ENCODE measurements at regions not wholly inside any gene's neighbourhood (a gene's known extent, or its start where the extent isn't known, plus 50 kb on each side); places are given as distances from the start of the nearest gene placed in this dataset.
"Not testable (repeated sequence)": the region's sequence is repeated elsewhere in the genome, so short reads cannot be mapped to it uniquely, and the experiment has no call there.

DNA sequence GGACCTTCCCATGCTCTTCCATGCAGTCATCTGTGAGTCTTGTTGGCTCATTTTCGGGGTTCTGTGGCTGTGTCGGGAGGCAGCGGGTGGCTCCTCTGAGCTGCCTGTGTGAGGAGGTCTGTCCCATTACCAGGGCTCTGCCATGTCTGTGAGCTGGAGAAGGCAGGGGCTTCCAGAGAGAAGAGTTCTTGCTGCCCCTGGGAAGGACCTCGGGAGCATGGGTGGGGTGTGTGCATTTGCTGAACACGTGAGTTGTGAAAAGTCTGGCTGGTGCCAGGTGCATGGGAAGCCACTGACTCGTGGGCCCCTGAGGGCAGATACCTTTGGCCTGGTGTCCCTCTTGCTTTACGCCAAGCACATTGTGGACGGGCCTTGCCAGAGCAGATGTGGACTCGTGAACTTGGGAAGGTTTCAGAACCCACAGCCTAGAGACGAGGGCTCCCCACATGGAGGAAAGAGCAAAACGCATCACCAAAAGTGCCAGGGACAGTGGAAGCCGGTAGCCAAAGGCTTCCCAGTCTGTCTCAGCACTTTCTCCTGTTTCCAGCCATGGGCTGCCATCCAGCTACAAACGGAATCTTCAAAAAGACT, 1324.5 kb downstream of the BRD1 start:
- in situ Hi-C loops (cut with HindIII; ENCODE audit: low pct_unique_long_range_greater_than_20kb, low sequenced_read_pairs): no loop called here
- DNase-seq (ENCODE audit: low read depth, low spot score): no peak

- DNase-seq (ENCODE audit: low read depth, low spot score): no peak
- in situ Hi-C loops (cut with HindIII; ENCODE audit: low pct_unique_long_range_greater_than_20kb, low sequenced_read_pairs): no loop called here
These were observed 1326.4 kb downstream of the BRD1 start for GRCh38 chr22:48501231-48501750.

DNA sequence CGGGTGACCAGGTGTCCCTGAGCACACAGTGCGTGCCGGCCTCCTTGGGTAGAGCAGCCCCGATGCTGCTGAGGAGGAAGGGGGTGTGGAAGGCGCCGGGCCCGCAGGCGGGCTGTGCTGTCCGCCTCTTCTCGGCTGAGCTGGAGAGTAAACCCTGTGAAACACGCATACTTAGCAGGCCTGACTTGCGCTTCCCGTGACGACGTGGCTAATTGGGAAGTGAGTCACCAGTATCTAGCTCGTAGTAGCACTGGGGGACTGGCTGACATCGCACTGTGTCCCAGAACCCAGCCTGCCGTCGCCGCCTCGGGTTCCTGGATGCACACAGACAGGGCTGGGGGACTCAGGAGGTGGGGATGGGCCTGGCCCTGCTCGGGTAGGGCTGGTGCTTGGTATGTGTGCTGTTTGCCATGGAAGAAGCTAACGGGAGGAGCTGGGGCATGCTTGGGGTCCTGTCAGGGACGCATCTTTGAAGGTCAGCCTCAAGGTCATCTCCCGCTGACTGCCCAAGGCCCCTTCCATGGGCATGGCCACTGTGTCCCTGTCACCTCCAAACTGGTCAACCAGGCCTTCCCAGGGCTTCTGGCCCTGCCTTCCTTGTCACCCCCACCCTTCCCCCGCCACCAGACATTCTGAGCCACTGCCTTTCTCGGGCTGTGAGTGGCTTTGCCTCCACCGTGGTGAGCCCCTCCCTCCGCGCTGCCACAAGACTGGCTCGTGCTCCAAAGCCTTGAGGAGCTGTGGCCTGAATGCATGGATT, 1327.0 kb downstream of the BRD1 start:
- DNase-seq (ENCODE audit: low read depth, low spot score): no peak
- in situ Hi-C loops (cut with HindIII; ENCODE audit: low pct_unique_long_range_greater_than_20kb, low sequenced_read_pairs): no loop called here

DNA sequence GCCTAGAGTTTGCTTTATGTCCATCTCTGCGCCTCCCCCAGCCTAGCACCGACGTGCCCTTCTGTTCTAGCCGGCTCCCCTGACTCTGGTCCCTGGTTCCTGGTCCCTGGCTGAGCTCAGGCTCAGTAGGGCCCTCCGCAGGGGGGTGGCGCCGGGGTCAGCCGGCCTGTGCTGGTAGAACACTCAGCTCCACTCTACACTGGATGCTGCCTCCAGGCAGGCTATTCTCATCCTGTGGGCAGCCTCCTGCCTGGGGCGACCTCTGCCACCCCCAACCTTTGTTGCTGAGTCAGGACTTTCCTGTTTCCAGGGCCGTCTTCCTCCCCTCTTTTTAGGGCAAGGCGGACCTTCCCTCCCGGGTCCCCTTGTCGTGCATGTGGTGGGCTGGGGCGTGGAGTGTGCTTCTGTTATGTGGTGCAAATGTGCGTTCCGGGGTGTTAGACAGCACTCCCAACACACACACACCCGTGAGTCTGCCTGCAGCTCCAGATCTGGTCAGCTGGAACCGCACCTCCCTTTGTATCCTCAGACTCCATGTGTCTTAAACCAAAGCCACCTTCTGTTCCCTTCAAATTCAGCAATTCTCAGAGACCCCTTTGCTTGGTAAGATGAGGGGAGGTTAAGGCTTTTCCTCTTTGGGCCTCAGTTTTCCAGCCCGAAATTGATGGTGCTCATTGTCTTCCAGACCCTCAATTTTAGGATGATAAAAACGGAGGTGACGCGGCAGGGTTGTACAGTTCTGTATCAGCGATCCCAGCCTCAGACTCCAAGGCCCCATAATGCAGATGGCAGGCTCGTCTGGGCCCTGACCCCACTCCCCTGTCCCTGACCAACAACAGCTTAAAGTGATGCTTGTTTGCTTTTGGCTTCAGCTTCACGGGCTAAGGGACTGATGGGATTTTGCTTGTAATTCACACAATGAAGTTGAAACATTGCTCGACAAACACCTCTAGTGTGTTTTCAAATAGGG, 1327.9 kb downstream of the BRD1 start:
- in situ Hi-C loops (cut with HindIII; ENCODE audit: low pct_unique_long_range_greater_than_20kb, low sequenced_read_pairs): no loop called here
- DNase-seq (ENCODE audit: low read depth, low spot score): no peak

DNA sequence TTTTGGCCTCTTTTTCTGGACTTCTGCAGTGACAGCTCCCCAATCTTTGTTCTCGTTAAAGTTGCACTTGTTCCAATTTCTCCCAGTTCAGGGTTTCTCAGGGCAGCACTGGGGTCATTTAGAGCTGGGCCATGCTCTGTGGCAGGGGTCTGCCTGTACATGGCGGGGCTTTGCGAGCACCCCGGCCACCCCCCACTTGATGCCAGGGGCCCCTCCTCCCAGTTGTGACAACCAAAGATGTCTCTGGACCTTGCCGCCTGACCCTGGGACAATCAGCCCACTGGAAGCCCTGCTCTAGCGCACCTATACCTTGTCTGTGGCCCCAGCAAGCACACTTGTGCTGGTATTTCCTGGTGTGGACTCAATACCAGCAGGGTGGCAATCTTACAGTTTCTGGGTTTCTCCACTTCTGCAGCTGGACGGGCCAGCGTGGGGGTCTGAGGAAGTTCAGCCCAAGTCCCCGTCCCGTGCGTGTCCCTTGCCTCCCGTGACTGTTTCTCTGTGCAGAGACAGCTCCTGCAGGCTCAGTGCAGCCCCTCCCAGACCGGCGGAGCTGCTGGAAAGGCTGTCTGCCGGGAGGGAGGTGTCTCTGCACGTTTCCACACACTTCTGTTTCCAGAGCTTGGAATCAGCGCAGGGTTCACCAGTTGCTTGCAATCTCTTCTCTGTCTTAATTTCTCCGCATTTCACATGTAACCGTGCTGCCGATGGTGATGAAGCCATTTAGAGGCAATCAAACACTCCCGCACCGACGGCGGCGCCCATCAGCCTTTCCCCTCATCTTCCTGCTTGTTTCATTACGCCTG, 1328.9 kb downstream of the BRD1 start:
- in situ Hi-C loops (cut with HindIII; ENCODE audit: low pct_unique_long_range_greater_than_20kb, low sequenced_read_pairs): no loop called here
- DNase-seq (ENCODE audit: low read depth, low spot score): no peak

GRCh38 chr22:48497743-48498520, 1329.7 kb downstream of the BRD1 start:
- in situ Hi-C loops (cut with HindIII; ENCODE audit: low pct_unique_long_range_greater_than_20kb, low sequenced_read_pairs): not testable (repeated sequence)

DNA sequence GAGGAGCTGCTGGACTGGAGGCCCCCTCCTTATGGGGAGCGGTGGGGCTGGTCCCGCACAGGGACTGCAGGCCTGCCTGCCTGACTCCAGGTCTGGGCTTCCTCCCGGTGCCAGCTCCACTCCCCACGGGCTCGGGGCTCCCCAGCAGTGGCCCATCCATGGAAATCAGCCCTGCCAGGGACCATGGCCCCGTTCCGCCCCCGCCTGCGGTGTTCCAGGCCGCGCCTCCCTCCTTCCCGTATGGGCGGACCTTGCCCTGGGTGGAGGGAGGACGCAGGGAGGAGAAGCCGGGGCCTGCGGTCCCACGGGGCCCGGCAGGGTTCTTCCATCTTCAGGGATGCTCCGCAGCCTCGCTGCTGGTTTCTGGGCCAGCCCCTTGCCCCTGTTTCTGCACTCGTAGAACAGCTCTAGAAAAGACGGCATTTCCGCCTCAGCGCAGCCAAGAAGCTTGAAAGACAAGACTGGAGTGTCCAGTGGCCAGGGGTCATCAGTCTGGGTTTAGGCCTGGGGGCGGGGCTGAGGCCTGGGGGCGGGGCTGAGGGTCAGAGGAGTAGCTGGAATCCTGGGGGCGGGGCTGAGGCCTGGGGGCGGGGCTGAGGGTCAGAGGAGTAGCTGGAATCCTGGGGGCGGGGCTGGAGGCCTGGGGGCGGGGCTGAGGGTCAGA, 1330.6 kb downstream of the BRD1 start:
- no peak for DNase-seq (ENCODE audit: low read depth, low spot score)
- in situ Hi-C loops (cut with HindIII; ENCODE audit: low pct_unique_long_range_greater_than_20kb, low sequenced_read_pairs): no loop called here

More at GRCh38 chr22:48497743-48498520, 1329.7 kb downstream of the BRD1 start:
- DNase-seq (ENCODE audit: low read depth, low spot score): not testable (repeated sequence)

GRCh38 chr22:48496226-48496845, 1331.3 kb downstream of the BRD1 start:
- in situ Hi-C loops (cut with HindIII; ENCODE audit: low pct_unique_long_range_greater_than_20kb, low sequenced_read_pairs): no loop called here

DNA sequence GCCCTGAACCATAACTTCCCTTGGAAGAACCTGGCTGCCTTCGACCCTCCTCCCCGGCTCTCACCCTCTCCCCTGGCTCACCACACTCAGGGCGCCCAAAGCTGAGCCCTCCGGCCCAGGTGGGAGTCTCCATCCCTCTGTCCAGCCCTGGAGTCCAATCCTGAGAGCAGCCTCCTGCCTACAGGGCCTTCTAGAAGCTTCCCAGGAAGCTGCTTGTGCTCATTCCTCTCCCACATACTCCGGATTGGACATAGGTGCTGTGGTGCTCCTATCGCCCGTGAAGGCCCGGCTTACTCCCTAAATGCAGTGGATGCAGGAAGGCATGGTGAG, 1332.0 kb downstream of the BRD1 start:
- in situ Hi-C loops (cut with HindIII; ENCODE audit: low pct_unique_long_range_greater_than_20kb, low sequenced_read_pairs): no loop called here
- DNase-seq (ENCODE audit: low read depth, low spot score): no peak

More at GRCh38 chr22:48496226-48496845, 1331.3 kb downstream of the BRD1 start:
- DNase-seq (ENCODE audit: low read depth, low spot score): no peak

GRCh38 chr22:48494968-48495750, 1332.5 kb downstream of the BRD1 start:
- in situ Hi-C loops (cut with HindIII; ENCODE audit: low pct_unique_long_range_greater_than_20kb, low sequenced_read_pairs): no loop called here
- no peak for DNase-seq (ENCODE audit: low read depth, low spot score)

- DNase-seq (ENCODE audit: low read depth, low spot score): no peak
- in situ Hi-C loops (cut with HindIII; ENCODE audit: low pct_unique_long_range_greater_than_20kb, low sequenced_read_pairs): no loop called here
These were observed 1333.3 kb downstream of the BRD1 start for GRCh38 chr22:48494256-48494967.

DNA sequence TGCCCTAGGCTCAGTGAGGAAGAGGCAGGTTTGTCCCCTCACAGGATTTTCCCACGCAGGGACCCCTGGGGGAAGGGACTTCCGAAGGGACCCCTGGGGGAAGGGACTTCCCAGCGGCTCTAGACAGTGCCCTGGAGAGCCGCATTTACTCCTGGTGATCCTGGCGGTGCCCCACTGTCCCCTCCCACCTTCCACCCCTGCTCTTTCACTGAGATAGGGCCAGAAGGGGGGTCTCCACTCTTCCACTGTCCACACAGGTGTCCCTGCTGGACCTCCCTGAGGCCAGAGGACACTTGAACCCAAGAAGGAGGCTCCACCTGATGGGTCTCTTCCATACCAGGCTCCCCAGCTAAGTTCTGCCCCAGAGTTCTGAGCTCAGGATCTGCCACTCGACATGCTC, 1333.9 kb downstream of the BRD1 start:
- DNase-seq (ENCODE audit: low read depth, low spot score): no peak
- in situ Hi-C loops (cut with HindIII; ENCODE audit: low pct_unique_long_range_greater_than_20kb, low sequenced_read_pairs): no loop called here

DNA sequence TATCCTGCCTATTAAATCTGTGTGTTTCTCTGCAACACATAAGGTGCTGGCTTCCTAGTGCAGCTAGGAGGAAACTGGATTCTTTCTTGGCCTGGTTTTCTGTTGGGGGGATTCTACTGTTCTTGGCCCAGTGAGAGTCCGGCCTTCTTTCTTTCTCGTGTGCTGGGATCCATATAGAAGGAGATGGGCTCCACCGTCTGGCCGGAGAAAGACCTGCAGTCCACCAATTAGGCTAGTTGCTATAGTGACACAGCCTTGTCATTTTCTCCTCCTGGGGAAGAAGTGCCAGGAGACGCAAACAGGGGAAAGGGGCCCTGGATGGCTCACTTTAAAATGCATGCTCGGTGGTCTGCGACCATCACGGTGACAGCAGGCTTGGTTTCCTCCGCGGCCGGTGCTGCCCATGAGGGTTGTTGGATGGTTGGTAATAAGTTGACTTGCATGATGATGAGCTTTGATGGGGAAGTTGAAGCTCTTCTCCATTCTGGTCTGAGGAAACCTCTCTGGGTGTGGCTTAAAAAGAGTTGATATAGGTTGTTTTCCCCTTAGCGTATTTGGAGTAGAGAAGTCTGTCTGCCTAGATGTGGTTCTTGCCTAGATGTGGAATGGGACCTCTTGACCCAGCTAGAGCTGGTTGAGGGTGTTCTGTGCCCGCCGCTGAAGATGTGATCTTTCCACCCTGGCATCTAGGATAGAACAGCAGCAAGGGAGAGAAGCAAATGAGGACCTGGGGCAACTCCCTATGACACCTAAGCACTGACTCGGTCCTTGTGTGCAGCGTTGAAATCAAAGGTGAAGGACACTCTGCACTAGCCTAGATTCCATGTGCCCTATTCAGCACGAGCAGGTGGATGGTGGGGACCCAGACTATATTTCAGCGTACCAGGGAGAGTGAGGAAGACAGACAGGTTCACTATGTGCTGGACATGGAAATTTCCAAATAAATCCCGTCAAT, 1335.0 kb downstream of the BRD1 start:
- in situ Hi-C loops (cut with HindIII; ENCODE audit: low pct_unique_long_range_greater_than_20kb, low sequenced_read_pairs): no loop called here
- DNase-seq (ENCODE audit: low read depth, low spot score): peak; percentile 84

All from SK-MEL-5 (cell line).